ENCODE measurements at regions not wholly inside any gene's neighbourhood (a gene's known extent, or its start where the extent isn't known, plus 50 kb on each side); places are given as distances from the start of the nearest gene placed in this dataset.
"Not testable (repeated sequence)": the region's sequence is repeated elsewhere in the genome, so short reads cannot be mapped to it uniquely, and the experiment has no call there.

DNA sequence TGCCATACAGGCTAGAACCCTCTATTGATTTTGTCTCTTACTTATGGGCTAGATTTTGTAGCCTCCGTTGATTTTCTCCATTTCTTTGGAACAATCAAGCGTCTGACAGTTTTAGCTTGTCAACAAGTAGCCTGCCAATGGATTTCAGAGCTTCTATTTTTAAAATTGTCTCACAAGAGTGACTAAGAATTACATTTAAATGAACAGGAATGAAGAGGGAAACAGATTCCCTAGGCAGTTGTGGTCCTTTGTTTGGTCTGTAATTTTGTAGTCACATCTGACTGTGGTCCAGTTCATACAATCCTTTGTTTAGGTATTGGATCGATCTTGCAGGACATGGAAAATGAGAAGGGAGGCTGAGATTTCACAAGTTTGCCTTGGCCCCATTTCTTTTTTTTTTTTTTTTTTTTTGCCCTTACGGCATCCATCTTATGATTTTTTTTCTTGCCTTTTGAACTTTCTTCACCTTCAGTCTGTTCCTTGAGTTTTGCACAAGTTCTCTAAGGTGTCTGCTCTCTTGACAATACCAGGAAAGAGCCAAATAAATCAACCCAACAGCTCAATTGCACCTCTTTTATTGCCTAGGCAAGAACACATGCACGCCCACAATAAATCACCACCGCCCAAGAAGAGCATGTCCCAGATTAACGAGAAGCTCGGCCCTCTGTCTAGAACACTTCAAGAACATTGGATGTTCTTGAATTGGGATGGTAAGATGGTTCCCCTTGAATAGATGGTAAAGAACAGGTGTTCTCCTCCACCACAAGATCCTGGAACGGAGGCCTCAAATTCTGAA, 86.5 kb upstream of the EGFL6 start:
- Histone ChIP-seq H3K27me3 (no peaks in the 10 kb centered on the region), H3K27ac (replicated peaks in 1 of 4) (peak overlapping the region in 1 of 4 donors; percentile 10), H3K4me1 (peaks cover 3 to 24% (median 17%) of the 10 kb centered on the region in 4 donors), H3K4me3 (no peak overlapping the region), H3K36me3 (no peaks in the 10 kb centered on the region), H3K9me3 (no peaks in the 10 kb centered on the region)
- TF ChIP-seq, protein P1, sequence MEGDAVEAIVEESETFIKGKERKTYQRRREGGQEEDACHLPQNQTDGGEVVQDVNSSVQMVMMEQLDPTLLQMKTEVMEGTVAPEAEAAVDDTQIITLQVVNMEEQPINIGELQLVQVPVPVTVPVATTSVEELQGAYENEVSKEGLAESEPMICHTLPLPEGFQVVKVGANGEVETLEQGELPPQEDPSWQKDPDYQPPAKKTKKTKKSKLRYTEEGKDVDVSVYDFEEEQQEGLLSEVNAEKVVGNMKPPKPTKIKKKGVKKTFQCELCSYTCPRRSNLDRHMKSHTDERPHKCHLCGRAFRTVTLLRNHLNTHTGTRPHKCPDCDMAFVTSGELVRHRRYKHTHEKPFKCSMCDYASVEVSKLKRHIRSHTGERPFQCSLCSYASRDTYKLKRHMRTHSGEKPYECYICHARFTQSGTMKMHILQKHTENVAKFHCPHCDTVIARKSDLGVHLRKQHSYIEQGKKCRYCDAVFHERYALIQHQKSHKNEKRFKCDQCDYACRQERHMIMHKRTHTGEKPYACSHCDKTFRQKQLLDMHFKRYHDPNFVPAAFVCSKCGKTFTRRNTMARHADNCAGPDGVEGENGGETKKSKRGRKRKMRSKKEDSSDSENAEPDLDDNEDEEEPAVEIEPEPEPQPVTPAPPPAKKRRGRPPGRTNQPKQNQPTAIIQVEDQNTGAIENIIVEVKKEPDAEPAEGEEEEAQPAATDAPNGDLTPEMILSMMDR (IDR thresholded peaks at IDR 0.05), result no peak
- TF ChIP-seq POLR2AphosphoS5 (IDR thresholded peaks at IDR 0.05), result no peak
- no peak for TF ChIP-seq EP300 (IDR thresholded peaks at IDR 0.05)
- TF ChIP-seq POLR2A (IDR thresholded peaks at IDR 0.05; ENCODE audit: low read depth), result no peak
- intact Hi-C loops (cut with DNase I), result no loop called here
- 78% methylated on average over 9 of the region's 9 CpGs for WGBS
- no peak for DNase-seq (ENCODE audit: extremely low spot score)

DNA sequence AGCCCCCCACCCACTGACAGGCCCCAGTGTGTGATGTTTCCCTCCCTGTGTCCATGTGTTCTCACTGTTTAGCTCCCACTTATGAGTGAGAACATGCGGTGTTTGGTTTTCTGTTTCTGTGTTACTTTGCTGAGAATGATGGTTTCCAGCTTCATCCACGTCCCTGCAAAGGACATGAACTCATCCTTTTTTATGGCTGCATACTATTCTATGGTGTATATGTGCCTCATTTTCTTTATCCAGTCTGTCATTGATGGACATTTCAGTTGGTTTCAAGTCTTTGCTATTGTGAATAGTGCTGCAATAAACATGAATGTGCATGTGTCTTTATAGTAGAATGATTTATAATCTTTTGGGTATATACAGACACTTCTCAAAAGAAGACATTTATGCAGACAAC, 88.6 kb upstream of the EGFL6 start:
- H3K9me3 ChIP-seq; H3K4me3 ChIP-seq; H3K36me3 ChIP-seq; H3K27me3 ChIP-seq; intact Hi-C loops (cut with DNase I); H3K27ac ChIP-seq (replicated peaks in 1 of 4); DNase-seq (ENCODE audit: extremely low spot score): not testable (repeated sequence)
- WGBS, result 84% methylated on average over 2 of the region's 2 CpGs
- peaks cover 0 to 11% (median 6%) of the 10 kb centered on the region in 4 donors for H3K4me1 ChIP-seq

GRCh38 chrX:13479452-13479813, 90.0 kb upstream of the EGFL6 start:
- TF ChIP-seq POLR2A (IDR thresholded peaks at IDR 0.05; ENCODE audit: low read depth), result no peak
- TF ChIP-seq, protein P1 (IDR thresholded peaks at IDR 0.05), result no peak
- no peak for TF ChIP-seq POLR2AphosphoS5 (IDR thresholded peaks at IDR 0.05)
- no peak for TF ChIP-seq EP300 (IDR thresholded peaks at IDR 0.05)

DNA sequence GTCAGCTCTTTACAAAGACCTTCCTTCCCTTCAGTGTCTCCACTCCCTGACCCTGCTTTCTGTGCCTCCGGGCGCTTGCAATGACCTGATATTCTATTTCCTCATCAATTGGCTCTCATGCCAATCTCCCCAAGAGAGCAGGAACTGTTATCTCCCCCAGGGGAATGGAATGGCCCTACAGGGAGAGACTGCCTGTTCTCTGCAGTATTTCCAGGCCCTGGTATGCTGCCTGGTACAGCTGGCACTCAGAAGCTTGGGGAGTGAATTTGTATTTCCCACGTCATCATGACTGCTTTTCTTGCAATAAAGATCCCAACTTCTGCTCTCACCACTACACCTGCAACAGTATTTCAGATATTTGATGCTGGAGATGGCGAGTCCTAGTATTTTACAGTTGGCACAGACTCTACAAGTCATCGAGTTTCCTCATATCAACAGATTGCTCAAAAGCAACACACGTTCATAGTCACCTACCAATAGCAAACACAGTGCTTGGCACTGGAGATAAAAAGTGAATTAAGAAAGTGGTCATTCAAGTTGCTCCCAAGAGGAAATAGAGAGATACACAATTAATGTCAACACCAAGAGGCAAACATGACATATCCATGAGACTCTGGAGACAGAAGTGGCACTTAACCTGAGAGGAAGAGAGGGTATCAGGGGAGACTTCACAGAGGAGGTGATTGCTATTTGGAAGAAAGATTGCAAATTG, 90.5 kb upstream of the EGFL6 start:
- H3K9me3 ChIP-seq, result no peaks in the 10 kb centered on the region
- 78% methylated on average over 5 of the region's 6 CpGs for WGBS
- peaks cover under 1 to 16% (median 6%) of the 10 kb centered on the region in 4 donors for H3K4me1 ChIP-seq
- no peaks in the 10 kb centered on the region for H3K36me3 ChIP-seq
- TF ChIP-seq POLR2AphosphoS5 (IDR thresholded peaks at IDR 0.05) (no peak), POLR2A (IDR thresholded peaks at IDR 0.05; ENCODE audit: low read depth) (no peak), EP300 (IDR thresholded peaks at IDR 0.05) (no peak)
- TF ChIP-seq, protein P1 (IDR thresholded peaks at IDR 0.05), result no peak
- no peak overlapping the region for H3K4me3 ChIP-seq
- no peaks in the 10 kb centered on the region for H3K27me3 ChIP-seq
- intact Hi-C loops (cut with DNase I), result no loop called here
- no peak overlapping the region for H3K27ac ChIP-seq (replicated peaks in 1 of 4)
- no peak for DNase-seq (ENCODE audit: extremely low spot score)

More at GRCh38 chrX:13479452-13479813, 90.0 kb upstream of the EGFL6 start:
- no peaks in the 10 kb centered on the region for H3K27me3 ChIP-seq
- peaks cover 0 to 11% (median 5%) of the 10 kb centered on the region in 4 donors for H3K4me1 ChIP-seq
- 87% methylated on average over 2 of the region's 2 CpGs for WGBS
- no peaks in the 10 kb centered on the region for H3K36me3 ChIP-seq
- no peak overlapping the region for H3K4me3 ChIP-seq
- intact Hi-C loops (cut with DNase I), result no loop called here
- no peak overlapping the region for H3K27ac ChIP-seq (replicated peaks in 1 of 4)
- no peaks in the 10 kb centered on the region for H3K9me3 ChIP-seq
- DNase-seq (ENCODE audit: extremely low spot score), result no peak

- Histone ChIP-seq H3K27ac (replicated peaks in 1 of 4) (no peak overlapping the region), H3K27me3 (no peaks in the 10 kb centered on the region), H3K4me3 (no peak overlapping the region), H3K4me1 (peaks cover 1 to 21% (median 13%) of the 10 kb centered on the region in 4 donors), H3K9me3 (no peaks in the 10 kb centered on the region), H3K36me3 (no peaks in the 10 kb centered on the region)
- no peak for DNase-seq (ENCODE audit: extremely low spot score)
- intact Hi-C loops (cut with DNase I), result no loop called here
- 56% methylated on average over 4 of the region's 4 CpGs for WGBS
- TF ChIP-seq POLR2AphosphoS5 (IDR thresholded peaks at IDR 0.05) (no peak), EP300 (IDR thresholded peaks at IDR 0.05) (no peak), POLR2A (IDR thresholded peaks at IDR 0.05; ENCODE audit: low read depth) (no peak)
- TF ChIP-seq, protein P1 (IDR thresholded peaks at IDR 0.05), result no peak
Observed at GRCh38 chrX:13476384-13476783, 93.0 kb upstream of the EGFL6 start.

Data from esophagus muscularis mucosa (tissue), 4 donors.